GM13977 (cell line): ENCODE measurements at regions not wholly inside any gene's neighbourhood (a gene's known extent, or its start where the extent isn't known, plus 50 kb on each side); places are given as distances from the start of the nearest gene placed in this dataset.

Experiments used
- DNase-seq: peaks from one replicate; pipeline ENCODE4 v3.0.0; 2012; ENCODE audit warnings: low spot score
- CTCF ChIP-seq: IDR thresholded peaks from 2 replicates; pipeline ENCODE4 v1.5.1; 2012; ENCODE audit warnings: mild to moderate bottlenecking, control low read depth; ENCODE audit not compliant: insufficient read depth; ENCODE audit errors: extremely low read depth, missing control alignments
- in situ Hi-C: fragments of 300-500 bp; cut with MboI; formaldehyde crosslinking; loops from one replicate; pipeline ENCODE4 v1.12.0; 2022; ENCODE audit warnings: low sequenced_read_pairs, low pct_unique_long_range_greater_than_20kb, mixed read lengths, inconsistent platforms; ENCODE audit not compliant: unreplicated experiment

GRCh38 chr3:76122007-76122406 lies 336.7 kb upstream of the ZNF717 start:
- DNase-seq, result no peak
- TF ChIP-seq CTCF, result no peak
- in situ Hi-C loops, result no loop called here

GRCh38 chr3:76129441-76129840 lies 344.1 kb upstream of the ZNF717 start:
- in situ Hi-C loops, result no loop called here
- TF ChIP-seq CTCF, result no peak
- DNase-seq, result no peak

GRCh38 chr3:76131396-76132153 lies 346.2 kb upstream of the ZNF717 start:
- no peak for DNase-seq
- TF ChIP-seq CTCF, result no peak
- in situ Hi-C loops, result no loop called here

- DNase-seq, result no peak
- TF ChIP-seq CTCF, result no peak
- in situ Hi-C loops, result no loop called here
Measured at GRCh38 chr3:76132154-76132470, 346.8 kb upstream of the ZNF717 start.

- in situ Hi-C loops, result no loop called here
- TF ChIP-seq CTCF, result no peak
- no peak for DNase-seq
Measured at GRCh38 chr3:76134166-76134565, 348.8 kb upstream of the ZNF717 start.

- no peak for TF ChIP-seq CTCF
- in situ Hi-C loops, result no loop called here
Measured at GRCh38 chr3:76138921-76139320, 353.6 kb upstream of the ZNF717 start.

More at GRCh38 chr3:76138921-76139320, 353.6 kb upstream of the ZNF717 start:
- no peak for DNase-seq
